Small intestine (tissue), 7 donors: ENCODE measurements at regions not wholly inside any gene's neighbourhood (a gene's known extent, or its start where the extent isn't known, plus 50 kb on each side); places are given as distances from the start of the nearest gene placed in this dataset.

ENCODE experiments used
- DNase-seq, 2 donors: peaks; one replicate each; pipeline versions ENCODE4 v3.0.0 to v3.0.0-alpha.2; 2013
- FAIRE-seq: peaks from 2 replicates; lab custom pipeline; 2012; peaks lifted over from hg19 to GRCh38; lab: Jason Lieb, UNC
- H3K27ac ChIP-seq, 3 donors: one replicate each; pipeline ENCODE4 v1.5.1; 2013; ENCODE audit warnings: low read length in 2 of 3, mild to moderate bottlenecking in 2 of 3, control low read depth in 1 of 3, inconsistent platforms in 1 of 3, low read depth in 1 of 3, moderate library complexity in 1 of 3
- H3K27me3 ChIP-seq, 3 donors: one replicate each; pipeline ENCODE4 v1.6.1; 2013; ENCODE audit warnings: low read length in 3 of 3, inconsistent platforms in 1 of 3; ENCODE audit not compliant: control insufficient read depth in 3 of 3, insufficient read depth in 3 of 3
- H3K36me3 ChIP-seq, 3 donors: one replicate each; pipeline ENCODE4 v1.6.1; 2013; ENCODE audit warnings: low read length in 3 of 3, inconsistent platforms in 1 of 3, low read depth in 1 of 3, mild to moderate bottlenecking in 1 of 3, moderate library complexity in 1 of 3; ENCODE audit not compliant: control insufficient read depth in 3 of 3, insufficient read depth in 2 of 3
- H3K4me1 ChIP-seq, 3 donors: one replicate each; pipeline ENCODE4 v1.6.1; 2013; ENCODE audit warnings: low read length in 2 of 3, inconsistent platforms in 1 of 3, low read depth in 1 of 3, mild to moderate bottlenecking in 1 of 3, moderate library complexity in 1 of 3; ENCODE audit not compliant: control insufficient read depth in 3 of 3, insufficient read depth in 2 of 3
- H3K4me3 ChIP-seq, 3 donors: one replicate each; pipeline ENCODE4 v1.5.1; 2013; ENCODE audit warnings: low read length in 3 of 3, control low read depth in 1 of 3, inconsistent platforms in 1 of 3, low read depth in 1 of 3, mild to moderate bottlenecking in 1 of 3, moderate library complexity in 1 of 3
- H3K9me3 ChIP-seq, 2 donors: one replicate each; pipeline ENCODE4 v1.6.1; 2013; ENCODE audit warnings: low read depth in 1 of 2, low read length in 1 of 2; ENCODE audit not compliant: control insufficient read depth in 2 of 2, insufficient read depth in 1 of 2
- WGBS, 3 donors: extraction: QIAGEN DNeasy Blood & Tissue Kit; methylation state at CpG; one replicate each; pipeline ENCODE4 v1.1.7; 2013; 5-methylcytosine and 5-hydroxymethylcytosine counted together
- donor health status: healthy with polysubstance abuse.
- donor health status: control.
- donor health status: control.
- donor health status: Bipolar disorder and iron deficiency.
- donor health status: healthy.

DNA sequence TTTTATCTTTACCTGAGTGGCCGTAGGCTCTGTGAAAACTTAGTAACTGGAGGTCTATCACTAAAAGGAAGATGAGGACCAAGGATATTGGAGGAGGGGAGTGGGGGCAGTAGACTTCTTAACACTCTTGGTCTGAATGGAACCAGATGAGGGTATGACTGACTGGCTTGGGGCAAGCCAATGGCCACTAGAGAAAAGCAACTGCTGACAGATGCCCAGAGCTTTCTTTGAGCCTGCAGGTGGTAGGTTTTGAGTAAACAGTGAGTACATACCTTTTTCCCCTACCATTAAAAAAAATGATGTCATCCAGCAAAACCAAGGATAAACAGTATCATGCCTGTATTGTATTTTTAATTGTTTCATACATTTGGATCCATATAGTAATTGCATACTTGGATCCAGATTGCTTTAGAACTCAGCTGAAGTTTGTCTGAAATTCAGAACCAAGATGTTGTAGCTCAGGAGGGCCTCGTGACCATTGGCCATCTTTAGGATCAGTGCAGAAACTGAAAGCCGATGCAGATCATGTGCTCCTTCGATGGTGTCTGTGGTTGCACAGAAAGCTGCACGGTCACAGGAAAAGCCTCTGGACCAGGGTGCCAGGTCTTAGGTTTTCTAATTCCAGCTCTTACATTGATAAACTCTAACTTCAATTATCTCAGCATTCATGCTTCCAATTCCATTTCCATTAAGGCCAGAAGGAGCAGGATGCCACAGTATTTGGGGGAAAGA, 131.0 kb downstream of the PDGFRA start:
- Histone ChIP-seq H3K36me3 (no peaks in the 10 kb centered on the region), H3K27me3 (no peaks in the 10 kb centered on the region), H3K27ac (no peak overlapping the region), H3K4me1 (no peaks in the 10 kb centered on the region), H3K9me3 (no peaks in the 10 kb centered on the region), H3K4me3 (no peak overlapping the region)
- FAIRE-seq (no peak), DNase-seq (no peak)
- WGBS, 3 donors = 54 to 77% (median 65%) methylated on average over 5 of the region's 5 CpGs

DNA sequence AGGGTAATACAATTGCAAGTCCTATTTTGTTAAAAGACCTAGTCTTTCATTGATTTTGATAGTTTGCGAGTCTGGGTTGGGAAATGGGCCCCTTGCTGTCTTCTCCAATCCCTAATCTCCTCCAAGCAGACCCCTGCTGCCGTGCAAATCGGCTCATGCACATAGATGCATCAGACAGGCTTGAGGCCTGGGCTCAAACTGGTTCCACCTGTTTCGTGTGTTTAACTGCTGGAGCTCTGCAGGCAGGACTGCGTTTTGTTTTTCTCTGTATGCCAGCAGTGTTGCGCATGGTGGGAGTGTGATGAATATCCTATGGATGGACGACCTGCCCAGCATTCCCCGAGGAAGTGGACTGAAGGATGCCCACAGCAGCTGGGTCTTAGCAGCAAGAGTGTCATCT, 133.9 kb downstream of the PDGFRA start:
- DNase-seq = no peak
- FAIRE-seq = no peak
- Histone ChIP-seq H3K27ac (no peak overlapping the region), H3K4me1 (no peaks in the 10 kb centered on the region), H3K36me3 (no peaks in the 10 kb centered on the region), H3K27me3 (no peaks in the 10 kb centered on the region), H3K4me3 (no peak overlapping the region), H3K9me3 (no peaks in the 10 kb centered on the region)
- whole genome bisulfite sequencing, 3 donors = 63 to 79% (median 69%) methylated on average over 8 of the region's 8 CpGs

- no peak for DNase-seq
- H3K9me3 ChIP-seq = no peaks in the 10 kb centered on the region
- FAIRE-seq = no peak
- H3K4me1 ChIP-seq = no peaks in the 10 kb centered on the region
- no peaks in the 10 kb centered on the region for H3K27me3 ChIP-seq
- H3K36me3 ChIP-seq = no peaks in the 10 kb centered on the region
- H3K4me3 ChIP-seq = no peak overlapping the region
- WGBS, 3 donors = 73 to 80% (median 74%) methylated on average over 3 of the region's 3 CpGs
- H3K27ac ChIP-seq = no peak overlapping the region
Observed at GRCh38 chr4:54365691-54366090, 136.6 kb downstream of the PDGFRA start.

DNA sequence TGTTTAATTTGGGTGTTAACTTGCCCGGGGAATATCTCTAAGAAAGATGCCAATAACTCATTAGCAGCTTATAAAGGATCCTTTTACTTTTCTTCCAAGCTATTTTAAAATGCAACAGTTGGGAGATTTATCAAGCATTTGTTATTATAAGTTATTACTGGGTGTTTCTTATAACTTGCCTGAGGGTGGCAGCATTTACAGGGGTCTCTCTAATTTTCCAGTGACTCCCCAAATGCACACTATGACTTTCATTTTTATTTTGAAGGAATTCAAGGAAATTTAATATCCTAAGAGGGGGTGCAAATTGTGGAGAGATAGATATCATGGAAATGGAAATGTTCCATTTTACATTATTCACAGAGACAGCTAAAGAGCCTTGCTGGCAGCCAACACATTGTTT, 138.0 kb downstream of the PDGFRA start:
- WGBS, 3 donors = 53 to 59% (median 56%) methylated on average over 1 of the region's 1 CpG
- peak overlapping the region in 1 of 3 donors; percentile 8 for H3K27ac ChIP-seq
- H3K36me3 ChIP-seq = no peaks in the 10 kb centered on the region
- H3K4me1 ChIP-seq = no peaks in the 10 kb centered on the region
- H3K4me3 ChIP-seq = no peak overlapping the region
- no peaks in the 10 kb centered on the region for H3K9me3 ChIP-seq
- DNase-seq (no peak), FAIRE-seq (no peak)
- H3K27me3 ChIP-seq = no peaks in the 10 kb centered on the region

DNA sequence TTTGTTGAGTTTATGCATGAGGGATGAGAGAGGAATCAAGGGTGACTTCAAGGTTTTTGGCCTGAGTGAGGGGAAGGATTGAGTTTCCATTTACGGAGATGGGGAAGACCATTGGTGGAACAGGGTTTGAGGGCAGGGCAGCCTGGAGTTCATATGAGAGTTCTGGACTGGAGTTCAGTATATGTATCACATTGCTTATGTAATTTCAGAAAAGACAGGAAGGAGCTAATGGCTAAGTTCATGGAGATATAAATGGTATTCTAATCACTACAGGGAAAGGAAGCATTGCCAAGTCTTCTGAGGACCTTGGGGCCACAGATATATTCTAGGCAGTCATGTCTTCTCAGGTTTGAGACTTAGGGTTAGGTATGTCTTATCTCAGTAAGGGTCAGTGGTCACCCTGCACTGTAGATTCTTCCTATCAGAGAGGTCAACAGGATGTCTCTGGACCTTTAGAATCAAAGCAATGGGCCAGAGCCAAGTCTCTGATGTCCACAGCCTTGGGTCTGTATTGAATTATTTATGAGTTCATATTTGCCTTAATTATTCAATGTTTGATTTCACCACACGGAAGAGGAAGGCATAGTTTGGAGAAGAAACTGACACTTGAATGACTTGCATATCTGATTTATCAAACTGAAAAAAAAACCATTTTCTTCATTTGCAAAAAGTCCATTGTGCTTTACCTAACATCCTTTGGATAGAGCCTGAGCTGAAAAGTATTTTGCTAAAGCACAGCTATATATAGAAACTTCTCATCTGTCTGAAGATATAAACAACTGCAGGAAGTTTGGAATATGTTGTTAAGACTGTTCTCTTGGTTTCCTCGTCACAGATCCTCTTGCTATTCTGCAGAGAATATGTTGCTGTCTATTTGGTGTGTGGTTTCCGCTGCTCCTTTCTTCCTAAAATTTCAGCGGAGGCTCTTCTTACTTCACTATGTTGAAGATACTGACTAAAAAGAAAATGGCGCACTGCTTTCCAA, 139.5 kb downstream of the PDGFRA start:
- 44 to 78% (median 63%) methylated on average over 6 of the region's 6 CpGs for WGBS, 3 donors
- Histone ChIP-seq H3K36me3 (no peaks in the 10 kb centered on the region), H3K4me3 (no peak overlapping the region), H3K27ac (peak overlapping the region in 1 of 3 donors; percentile 59), H3K9me3 (no peaks in the 10 kb centered on the region), H3K27me3 (no peaks in the 10 kb centered on the region), H3K4me1 (no peaks in the 10 kb centered on the region)
- FAIRE-seq = no peak
- peak in 1 of 2 donors; percentile 9 for DNase-seq

DNA sequence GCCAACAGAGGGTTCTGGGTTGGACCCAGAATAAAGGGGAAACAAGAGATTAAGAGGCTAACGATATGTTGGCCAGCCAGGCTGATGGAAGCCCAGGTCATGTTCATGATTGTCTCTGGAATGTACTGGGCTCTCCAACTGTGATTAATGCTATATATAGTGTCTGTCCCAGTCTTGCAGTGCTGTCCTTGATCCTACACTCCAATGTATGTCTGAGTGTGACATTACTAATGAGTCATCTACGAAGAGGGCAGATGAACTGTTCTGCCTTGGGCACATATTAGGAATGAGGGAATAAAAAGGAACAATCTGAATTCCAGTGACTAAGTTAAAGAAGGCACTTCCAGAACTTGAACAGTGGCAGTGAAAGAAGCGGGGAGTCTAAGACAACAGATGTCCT, 142.1 kb downstream of the PDGFRA start:
- Histone ChIP-seq H3K27me3 (no peaks in the 10 kb centered on the region), H3K27ac (no peak overlapping the region), H3K9me3 (no peaks in the 10 kb centered on the region), H3K36me3 (no peaks in the 10 kb centered on the region), H3K4me3 (no peak overlapping the region), H3K4me1 (no peaks in the 10 kb centered on the region)
- 71 to 78% (median 75%) methylated on average over 3 of the region's 3 CpGs for WGBS, 3 donors
- FAIRE-seq (no peak), DNase-seq (no peak)

DNA sequence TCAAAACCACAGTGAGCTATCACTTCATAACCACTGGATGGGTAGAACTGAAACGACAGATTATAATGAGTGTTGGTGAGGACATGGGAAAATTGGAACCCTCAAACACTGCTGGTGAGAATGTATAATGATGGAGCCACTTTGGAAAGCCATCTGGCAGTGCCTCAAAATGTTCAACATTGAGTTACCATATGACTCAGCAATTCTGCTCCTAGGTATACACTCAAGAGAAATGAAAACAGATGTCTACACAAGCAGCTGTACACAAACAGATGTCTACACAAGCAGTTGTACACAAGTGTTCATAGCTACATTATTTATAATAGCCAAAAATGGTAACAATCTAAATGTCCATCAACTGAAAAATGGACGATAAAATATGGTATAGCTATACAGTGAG, 143.9 kb downstream of the PDGFRA start:
- DNase-seq (no peak), FAIRE-seq (no peak)
- H3K36me3 ChIP-seq = no peaks in the 10 kb centered on the region
- no peaks in the 10 kb centered on the region for H3K9me3 ChIP-seq
- H3K27ac ChIP-seq = no peak overlapping the region
- WGBS, 3 donors = 83 to 88% (median 85%) methylated on average over 2 of the region's 2 CpGs
- H3K4me1 ChIP-seq = no peaks in the 10 kb centered on the region
- H3K27me3 ChIP-seq = no peaks in the 10 kb centered on the region
- no peak overlapping the region for H3K4me3 ChIP-seq

DNA sequence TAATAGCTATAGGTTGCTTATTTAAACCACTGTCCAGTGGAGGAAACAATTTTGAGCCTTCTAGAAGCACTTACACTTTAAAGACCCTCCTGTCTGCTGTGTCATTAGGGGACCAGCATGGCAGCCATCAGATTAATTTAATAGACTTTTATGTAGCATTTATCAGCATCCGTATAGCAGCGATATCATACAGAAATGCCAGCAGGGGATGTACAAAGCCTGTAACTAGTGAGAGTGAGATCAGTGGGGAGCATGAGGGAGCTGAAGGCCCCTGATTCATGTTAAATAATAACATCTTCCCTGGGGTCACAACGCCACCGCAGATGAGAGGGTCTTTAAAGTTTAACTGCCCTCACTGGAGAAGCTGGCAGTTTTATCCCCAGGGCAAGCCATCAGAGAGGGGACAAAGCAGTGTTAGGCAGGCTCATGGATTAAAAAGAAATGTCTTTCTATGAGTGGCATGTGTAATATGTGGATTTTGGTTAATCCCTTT, 144.7 kb downstream of the PDGFRA start:
- Histone ChIP-seq H3K27me3 (no peaks in the 10 kb centered on the region), H3K4me1 (no peaks in the 10 kb centered on the region), H3K4me3 (no peak overlapping the region), H3K36me3 (no peaks in the 10 kb centered on the region), H3K27ac (no peak overlapping the region), H3K9me3 (peaks cover 0 to under 1% of the 10 kb centered on the region in 2 donors)
- DNase-seq = no peak
- WGBS, 3 donors = 87 to 93% (median 91%) methylated on average over 4 of the region's 4 CpGs
- FAIRE-seq = no peak
